IPS-18c (cell line): ENCODE measurements at regions not wholly inside any gene's neighbourhood (a gene's known extent, or its start where the extent isn't known, plus 50 kb on each side); places are given as distances from the start of the nearest gene placed in this dataset.
"Not testable (repeated sequence)": the region's sequence is repeated elsewhere in the genome, so short reads cannot be mapped to it uniquely, and the experiment has no call there.

Experiments
- H3K4me3 ChIP-seq: 2 replicates; pipeline ENCODE4 v1.7.0; 2013; ENCODE audit warnings: low read depth, mild to moderate bottlenecking, low read length, moderate library complexity; ENCODE audit not compliant: insufficient read depth
- H3K9me3 ChIP-seq: one replicate; pipeline ENCODE4 v1.6.1; 2013; ENCODE audit warnings: mild to moderate bottlenecking, low read length, moderate library complexity; ENCODE audit not compliant: control insufficient read depth, insufficient read depth

DNA sequence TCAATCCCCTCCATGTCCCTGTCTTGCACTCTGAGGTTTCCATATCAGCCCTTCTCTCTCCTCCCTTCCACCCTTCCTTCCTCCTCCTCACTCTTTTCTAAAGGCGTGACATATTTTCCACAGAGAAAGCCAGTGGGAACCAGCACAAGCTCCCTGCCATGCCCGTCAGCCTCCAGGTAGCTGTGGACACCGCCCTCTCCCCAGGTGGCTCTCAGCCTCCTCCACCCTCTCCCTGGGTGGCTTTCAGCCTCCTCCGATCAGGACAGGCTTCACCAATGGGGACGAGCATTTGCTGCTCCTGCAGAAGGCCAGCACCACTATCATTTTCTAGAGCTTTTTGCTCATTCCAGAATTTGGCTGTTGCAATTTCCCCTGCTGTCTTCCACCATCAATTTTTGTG lies 236.6 kb downstream of the GADD45G start:
- H3K9me3 ChIP-seq, result no peaks in the 10 kb centered on the region
- no peak overlapping the region for H3K4me3 ChIP-seq

DNA sequence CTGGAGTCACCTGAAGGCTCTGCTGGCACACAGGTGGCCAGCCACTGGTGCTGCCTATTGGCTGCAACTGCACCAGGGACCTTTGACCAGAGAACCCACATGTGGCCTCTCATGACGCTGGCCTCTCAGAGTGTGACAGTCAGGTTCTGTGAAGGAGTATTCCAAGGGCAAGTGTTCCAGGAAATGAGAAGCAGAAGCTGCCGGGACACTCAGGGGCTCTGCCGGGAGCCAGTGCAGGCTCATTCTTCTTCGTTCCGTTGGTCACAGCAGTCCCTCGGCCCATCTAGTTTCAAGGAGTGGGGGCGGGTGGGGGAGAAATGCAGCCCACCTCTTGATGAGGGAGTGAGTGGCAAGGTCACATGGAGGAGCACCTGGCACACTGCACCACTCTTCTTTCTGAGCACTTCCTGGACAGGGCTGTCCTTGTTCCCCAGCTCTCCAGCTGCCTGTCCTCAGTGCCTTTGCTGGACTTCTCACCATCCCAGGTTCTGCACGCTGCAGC lies 237.5 kb downstream of the GADD45G start:
- H3K9me3 ChIP-seq, result no peaks in the 10 kb centered on the region
- no peak overlapping the region for H3K4me3 ChIP-seq

DNA sequence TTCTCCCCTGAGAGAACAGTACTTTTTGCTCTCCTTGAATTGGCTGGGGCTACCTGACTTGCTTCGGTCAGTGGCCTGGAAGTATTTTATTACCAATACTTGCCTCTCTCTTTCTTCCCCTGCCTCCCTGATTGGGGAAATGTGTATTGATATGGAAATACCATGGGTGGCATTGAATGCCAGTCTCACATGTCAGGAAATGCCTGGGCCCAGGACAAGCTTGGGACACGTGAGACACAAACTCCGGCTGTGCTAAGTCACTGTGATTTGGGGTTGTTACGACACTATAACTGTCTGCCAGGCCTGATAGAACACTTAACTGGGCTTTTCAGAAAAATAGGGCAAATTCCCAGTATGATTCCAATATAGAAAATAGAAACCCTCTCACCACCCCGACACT lies 238.3 kb downstream of the GADD45G start:
- H3K9me3 ChIP-seq, result no peaks in the 10 kb centered on the region
- H3K4me3 ChIP-seq, result no peak overlapping the region

DNA sequence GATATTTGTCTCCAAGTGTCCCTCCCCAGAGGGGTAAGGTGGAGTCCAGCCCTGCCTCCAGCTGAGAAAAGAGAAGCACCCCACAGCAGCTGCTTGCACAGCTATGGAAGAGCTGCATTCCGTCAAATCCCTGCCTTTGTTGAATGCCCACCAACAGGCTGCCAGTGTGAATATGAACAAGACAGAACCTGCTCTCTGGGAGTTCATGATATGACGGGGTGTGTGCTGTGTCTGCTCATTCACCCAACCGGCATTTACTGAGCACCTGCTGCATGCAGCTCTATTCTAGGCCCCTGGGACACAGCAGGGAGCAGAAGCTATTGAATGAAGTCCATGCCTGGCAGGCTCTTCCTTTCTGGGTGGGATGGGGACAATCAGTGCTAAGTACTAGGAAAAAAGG lies 238.8 kb downstream of the GADD45G start:
- no peak overlapping the region for H3K4me3 ChIP-seq
- H3K9me3 ChIP-seq, result no peaks in the 10 kb centered on the region

DNA sequence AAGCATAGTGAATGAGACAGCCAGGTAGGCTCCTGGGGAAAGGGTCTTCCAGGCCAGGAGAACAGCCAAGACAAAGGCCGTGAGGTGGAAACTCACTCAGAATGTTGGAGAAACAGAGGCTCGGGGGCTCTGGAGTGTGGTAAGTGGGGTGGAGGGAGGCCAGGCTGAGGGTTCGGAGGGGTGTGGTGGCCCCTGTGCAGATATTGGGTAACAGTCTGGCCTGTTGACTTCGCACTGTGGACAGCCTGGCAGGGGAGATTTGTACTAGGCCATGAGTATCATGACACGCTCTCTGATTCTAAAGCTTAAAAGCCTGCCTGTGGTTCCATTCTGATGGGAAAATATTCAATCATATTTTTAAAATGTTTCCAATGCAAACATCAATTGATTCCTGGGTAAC lies 239.3 kb downstream of the GADD45G start:
- Histone ChIP-seq H3K4me3 (no peak overlapping the region), H3K9me3 (no peaks in the 10 kb centered on the region)

DNA sequence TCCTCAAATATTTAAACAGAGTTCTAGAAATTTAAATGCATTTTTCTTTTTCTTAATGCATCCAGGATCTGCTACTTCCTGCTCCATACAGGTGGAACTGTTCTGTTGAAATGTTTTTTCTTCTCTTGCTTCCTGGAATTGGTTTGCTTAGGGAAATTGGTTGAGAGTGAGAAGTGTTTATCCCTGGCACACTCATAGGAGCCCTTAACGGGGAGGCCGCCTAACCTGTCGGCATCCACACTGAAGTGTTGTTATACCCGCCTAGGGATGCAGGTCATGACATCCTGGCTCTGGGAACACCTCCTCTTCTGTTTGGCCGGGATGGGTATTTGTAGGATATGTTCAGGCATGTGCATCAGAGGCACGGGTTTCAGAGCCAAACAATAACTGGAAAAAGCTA lies 239.7 kb downstream of the GADD45G start:
- no peaks in the 10 kb centered on the region for H3K9me3 ChIP-seq
- no peak overlapping the region for H3K4me3 ChIP-seq

DNA sequence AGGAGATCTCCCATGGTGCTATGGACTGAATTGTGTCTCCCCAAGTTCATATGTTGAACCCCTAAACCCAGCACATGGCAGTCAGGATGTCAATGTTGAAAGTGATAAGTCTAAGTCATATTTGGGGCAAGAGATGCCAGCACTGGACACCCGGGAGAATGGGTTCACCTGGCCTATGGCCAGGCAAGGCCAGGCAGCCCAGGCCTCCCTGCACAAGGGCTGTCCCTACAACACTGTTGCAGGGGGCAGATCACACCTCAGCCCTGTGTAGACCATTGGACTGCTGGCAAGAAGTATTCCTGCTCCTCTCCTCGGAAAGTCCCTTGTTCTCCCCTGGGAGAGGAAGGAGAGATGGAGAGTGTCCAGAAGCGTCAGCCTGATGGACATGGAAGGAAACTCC lies 240.5 kb downstream of the GADD45G start:
- Histone ChIP-seq H3K4me3 (no peak overlapping the region), H3K9me3 (no peaks in the 10 kb centered on the region)

DNA sequence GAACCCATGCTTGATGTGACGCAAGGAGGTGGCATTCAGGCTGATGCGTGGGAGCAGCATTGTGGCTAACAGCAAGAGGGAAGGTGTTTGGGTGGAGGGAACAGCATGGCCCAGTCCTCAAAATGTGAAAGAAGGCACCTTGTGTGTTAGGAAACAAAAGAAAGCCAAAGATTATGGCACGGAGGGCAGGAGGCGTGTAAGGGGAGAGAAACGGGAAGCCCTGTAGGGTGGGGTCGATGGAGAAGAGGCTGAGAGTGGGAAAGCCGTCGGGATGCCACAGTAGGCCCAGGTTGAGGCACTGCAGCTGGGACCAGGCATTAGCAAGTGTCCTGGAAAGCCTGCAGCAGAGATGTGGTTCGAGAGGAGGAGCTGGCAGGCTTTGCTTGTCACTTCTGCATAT lies 241.1 kb downstream of the GADD45G start:
- H3K4me3 ChIP-seq, result no peak overlapping the region
- no peaks in the 10 kb centered on the region for H3K9me3 ChIP-seq

DNA sequence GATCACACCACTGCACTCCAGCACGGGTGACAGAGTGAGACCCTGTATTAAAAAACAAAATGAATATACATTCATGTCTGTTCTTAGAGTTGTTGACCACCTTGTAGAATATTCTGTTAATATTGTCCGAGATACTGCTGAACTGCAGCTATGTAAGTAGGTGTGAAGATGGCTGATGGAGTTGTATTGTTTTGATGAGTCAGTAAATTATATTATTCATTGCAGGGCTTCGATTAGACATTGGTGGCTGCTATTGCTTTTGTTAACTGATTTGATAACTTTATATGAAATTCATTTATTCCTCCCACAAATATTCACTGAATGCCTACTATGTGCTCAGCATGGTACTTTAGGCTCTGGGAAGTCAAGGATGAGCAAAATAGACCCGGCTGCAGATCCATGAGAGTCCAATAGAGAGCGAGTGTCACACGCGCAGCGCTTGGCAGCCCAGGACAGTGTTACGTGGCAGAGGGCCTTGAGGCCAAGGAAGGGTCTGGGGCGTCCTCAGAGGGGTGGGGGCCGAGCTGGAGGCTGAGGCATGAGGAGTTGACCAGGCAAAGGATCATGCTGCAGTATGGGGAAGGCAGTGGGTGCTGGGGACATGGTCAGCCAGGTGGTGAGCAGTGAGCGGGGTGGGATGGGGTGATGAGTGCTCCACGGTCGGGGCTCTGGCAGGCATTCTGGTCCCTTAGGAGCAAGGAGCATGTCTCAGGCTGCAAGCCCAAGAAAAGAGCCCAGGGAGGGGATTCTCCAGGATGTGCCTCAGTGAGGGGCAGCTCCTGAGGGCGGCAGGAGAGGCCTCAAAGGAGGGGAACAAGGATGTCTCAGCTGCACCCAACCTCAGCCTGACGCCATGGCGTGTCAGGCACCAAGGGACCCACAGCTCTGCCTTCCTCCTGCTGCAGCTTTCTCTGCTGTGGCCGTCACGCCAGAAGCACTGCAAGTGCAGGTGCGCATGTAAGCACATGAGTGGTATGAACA lies 243.5 kb downstream of the GADD45G start:
- no peak overlapping the region for H3K4me3 ChIP-seq
- no peaks in the 10 kb centered on the region for H3K9me3 ChIP-seq

DNA sequence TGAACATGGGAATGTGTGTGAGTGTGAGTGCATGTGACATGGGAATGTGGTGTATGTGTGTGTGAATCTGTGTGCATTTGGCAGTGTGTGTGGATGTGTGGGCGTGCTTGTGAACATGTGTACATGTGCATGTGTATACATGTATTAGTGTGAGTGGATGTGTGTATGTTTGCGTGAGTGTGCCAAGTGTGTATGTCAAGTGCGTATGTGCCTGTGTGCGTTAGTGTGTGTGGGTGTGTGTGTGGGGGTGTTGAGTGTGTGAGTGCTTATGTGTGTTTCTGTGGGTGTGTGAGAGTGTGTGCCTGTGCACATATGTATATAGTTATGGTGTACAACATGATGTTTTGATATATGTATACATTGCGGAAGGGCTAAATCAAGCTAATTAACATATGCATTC lies 244.3 kb downstream of the GADD45G start:
- no peak overlapping the region for H3K4me3 ChIP-seq
- no peaks in the 10 kb centered on the region for H3K9me3 ChIP-seq

DNA sequence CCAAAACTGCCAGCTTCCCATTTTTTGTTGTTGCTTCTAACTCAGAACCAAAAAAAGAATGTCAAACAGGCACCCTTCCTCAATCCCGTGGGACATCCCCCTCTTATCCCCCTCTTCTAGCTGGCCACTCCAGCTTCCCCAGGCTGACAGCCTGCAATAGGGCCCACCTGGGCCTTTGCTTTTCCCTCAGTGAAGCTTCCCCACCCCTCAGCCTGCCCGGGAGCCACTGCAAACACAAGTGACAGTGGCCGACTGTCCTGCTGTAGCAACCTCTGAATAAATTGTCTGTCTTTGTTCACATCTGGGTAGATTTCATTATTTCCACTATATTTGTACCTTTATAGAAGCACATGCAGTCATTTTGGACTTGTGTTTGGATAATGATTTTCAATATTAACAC lies 245.3 kb downstream of the GADD45G start:
- no peak overlapping the region for H3K4me3 ChIP-seq

DNA sequence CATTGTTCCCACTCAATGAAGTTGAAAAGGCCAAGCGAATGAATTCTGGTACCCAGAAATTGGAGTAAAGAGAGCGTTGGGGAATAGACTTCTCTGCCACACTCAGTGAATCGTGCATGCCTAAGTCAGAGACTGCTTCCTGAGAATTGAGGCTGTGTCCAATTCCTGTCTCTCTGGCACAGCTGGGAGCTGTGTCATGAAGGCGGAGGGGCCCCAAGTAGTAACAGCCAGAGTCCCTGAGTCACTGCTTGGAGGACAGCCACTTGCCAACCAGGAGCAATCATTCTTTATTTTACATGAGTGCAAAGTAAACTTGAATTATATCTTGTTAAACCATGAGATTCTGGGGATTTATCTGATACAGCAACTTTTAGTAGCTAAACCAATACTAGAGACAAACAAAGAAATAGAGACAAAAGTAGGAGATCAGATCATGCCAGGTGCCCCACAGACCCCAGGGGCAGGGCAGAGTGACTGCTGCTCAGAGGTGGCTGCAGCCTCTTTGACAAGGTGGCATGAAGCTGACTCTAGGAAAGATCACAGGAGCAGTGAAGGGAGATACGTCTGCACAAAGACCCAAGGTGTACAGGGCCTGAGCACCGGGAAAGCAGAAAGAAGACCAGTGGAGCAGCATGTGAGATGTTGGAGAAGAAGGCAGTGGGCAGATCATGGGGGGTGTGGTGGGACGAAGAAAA lies 246.0 kb downstream of the GADD45G start:
- Histone ChIP-seq H3K9me3 (no peaks in the 10 kb centered on the region), H3K4me3 (no peak overlapping the region)

More for the DNA sequence above, 245.3 kb downstream of the GADD45G start:
- H3K9me3 ChIP-seq, result no peaks in the 10 kb centered on the region

DNA sequence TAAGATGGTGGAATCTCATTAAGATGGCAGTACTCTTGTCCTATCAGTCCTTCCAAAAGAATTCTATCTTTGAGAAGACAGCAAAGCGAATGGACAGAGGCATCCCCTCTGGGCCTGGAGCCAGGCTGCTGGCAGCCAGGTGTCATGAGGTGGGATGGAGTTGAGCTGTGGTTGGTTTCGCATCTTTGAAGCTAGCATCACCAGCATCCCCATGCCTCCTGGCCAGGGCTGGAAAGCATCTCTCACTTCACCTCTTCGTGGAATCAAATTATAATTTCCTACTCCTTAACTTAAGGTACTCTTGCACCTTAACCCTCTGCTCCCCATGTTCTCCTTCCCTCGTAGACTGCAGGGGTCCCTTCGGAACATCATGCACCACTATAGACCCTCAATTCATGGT lies 248.3 kb downstream of the GADD45G start:
- no peaks in the 10 kb centered on the region for H3K9me3 ChIP-seq
- no peak overlapping the region for H3K4me3 ChIP-seq

DNA sequence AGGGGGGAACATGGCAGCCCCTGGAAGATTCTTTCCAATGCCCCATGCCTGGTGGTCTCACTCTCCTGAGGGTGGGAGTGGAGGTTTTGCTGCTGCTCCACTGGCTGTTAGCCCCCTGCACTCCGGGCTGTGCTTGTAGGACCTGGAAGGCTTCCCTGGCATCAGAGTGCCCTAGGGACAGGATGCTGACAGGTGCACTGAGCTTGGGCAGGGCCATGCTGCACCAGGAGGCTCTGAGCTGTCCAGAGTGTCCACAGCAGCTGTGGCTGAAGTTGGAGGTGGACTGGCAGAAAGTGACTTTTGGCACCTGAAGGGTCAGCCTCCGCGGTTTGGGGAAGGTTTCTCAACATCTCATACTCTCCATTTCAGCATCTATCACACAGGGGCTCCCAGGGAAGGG lies 249.1 kb downstream of the GADD45G start:
- H3K4me3 ChIP-seq, result no peak overlapping the region
- no peaks in the 10 kb centered on the region for H3K9me3 ChIP-seq

DNA sequence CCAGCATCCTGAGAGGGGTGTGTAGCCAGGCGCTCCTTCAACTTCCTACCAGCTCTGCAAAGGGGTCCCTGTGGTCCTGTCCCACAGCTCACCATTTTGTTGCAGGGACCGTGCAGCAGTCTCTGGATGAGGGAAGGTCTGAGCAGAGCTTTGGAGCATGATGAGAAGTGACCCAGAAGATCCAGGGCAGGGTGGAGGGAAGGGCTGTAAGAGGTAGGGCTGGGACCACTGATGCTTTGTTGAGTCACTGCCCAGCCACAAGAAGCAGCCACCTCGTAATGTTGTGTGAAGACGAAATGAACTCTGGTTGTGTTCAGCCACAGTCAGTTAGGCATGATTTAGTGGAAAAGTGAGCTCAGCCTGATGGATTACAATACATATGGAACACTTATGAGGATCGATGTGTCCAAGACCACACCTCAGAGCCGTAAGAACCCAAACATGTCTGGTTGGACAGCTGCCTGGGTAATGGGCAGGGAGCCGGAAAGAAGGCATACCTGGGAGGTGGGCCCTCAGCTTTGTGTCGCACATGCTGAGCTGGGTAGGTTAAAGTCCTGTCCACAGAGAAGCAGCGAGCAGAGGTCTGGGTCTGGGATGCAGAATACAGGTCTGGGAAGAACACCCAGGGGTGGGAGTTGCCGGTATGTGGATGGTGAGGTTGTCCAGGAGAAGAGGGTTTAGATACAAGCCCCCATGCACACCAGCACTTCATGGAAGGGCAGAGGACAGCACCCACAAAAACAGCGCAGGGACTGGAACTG lies 250.1 kb downstream of the GADD45G start:
- no peaks in the 10 kb centered on the region for H3K9me3 ChIP-seq
- no peak overlapping the region for H3K4me3 ChIP-seq

DNA sequence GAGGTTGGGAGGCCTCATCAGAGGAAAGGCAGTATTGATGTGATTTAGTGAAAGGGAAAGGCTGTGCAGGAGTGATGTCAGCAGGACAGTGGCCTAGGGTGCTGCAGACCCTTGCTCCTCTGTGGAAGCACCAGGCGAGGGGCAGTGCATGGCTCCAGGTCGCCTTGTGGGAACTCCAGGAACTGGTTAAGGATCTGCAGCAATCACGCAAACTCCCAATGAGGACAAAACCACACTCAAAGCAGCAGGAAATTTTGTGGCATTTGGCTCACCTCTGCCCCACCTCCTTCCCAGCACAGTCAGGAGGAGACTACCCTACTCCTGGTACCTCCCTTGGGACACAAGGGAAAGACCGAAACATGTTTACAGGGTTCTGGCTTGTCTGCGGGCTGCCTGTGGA lies 251.5 kb downstream of the GADD45G start:
- not testable (repeated sequence) for H3K9me3 ChIP-seq, H3K4me3 ChIP-seq

DNA sequence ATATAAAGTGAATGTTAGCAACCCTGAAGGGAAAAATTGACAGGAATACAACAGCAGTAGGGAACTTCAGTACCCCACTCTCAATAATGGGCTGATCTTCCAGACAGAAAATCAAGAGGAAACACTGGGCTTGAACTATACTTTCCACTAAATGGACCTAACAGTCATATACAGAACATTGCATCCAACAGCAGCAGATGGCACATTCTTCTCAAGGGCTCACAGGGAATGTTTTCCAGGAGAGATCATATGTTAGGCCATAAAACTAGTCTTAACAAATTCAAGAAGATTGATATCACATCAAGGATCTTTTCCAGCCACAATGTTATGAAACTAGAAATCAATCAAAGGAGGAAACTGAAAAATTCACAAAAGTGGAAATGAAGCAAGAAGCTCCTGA lies 252.1 kb downstream of the GADD45G start:
- H3K4me3 ChIP-seq, H3K9me3 ChIP-seq: not testable (repeated sequence)
